ENCODE measurements at regions not wholly inside any gene's neighbourhood (a gene's known extent, or its start where the extent isn't known, plus 50 kb on each side); places are given as distances from the start of the nearest gene placed in this dataset.

DNA sequence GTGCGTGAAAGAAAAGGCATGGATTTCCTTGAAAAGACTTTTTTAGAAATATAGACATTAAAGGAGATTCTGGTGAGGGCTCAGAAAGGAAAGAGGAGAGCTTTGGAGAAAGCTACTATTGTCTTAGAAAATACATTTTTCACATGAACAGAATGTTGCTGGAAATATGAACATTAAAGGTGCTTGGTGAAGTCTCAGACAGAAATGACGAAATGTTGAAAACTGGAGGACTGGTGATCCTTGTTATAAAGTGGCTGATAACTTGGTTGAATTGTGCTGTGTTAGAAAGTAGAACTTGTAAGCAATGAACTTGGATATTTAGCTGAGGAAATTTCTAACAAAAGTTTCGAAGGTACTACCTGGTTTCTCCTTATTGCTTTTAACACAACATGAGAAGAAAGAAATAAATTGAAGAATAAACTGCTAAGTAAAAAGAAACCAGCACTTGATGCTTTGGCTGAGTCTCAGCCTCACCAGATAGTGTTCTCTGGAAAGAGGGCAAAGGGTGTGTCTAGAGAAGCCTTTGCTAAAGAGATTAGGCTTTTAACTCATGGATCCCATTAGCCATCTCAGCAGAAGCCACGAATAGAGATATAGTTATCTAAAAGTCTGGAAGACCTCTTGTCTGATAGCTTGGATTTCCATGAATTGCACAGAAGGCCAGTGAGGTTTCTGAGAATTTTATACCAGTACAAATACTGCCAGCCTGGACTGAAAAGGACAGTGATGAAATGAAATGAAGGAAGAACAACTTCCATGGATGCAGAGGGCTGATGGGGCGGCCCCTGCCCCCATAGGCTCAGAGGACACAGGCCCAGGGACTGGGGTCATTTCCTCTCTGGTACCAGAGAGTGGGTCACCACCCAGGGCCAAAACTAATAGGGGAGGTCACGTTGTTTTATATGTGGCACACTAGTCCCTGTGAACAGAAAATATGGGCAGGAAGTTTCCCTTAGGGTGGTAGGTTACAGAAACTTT is 91.5 kb downstream of the RPL22L1 start (continued):
- TF ChIP-seq TAF9B (IDR thresholded peaks at IDR 0.05; ENCODE audit: partially characterized antibody), result peak; percentile 67
- no peak for TF ChIP-seq ZNF121 (CRISPR knock-in tag; conservative IDR thresholded peaks at IDR 0.05)
- TF ChIP-seq MCM7 (IDR thresholded peaks at IDR 0.05), result no peak
- TF ChIP-seq FOXK2 (conservative IDR thresholded peaks at IDR 0.05 in 1 of 2, IDR thresholded peaks at IDR 0.05 in 1 of 2; ENCODE audit: low read depth in 2 of 2), result 0 out of 4 replicates have a peak, but pooled peaks of 1 of the 2 experiments have one; percentile 5
- TF ChIP-seq, protein P1, sequence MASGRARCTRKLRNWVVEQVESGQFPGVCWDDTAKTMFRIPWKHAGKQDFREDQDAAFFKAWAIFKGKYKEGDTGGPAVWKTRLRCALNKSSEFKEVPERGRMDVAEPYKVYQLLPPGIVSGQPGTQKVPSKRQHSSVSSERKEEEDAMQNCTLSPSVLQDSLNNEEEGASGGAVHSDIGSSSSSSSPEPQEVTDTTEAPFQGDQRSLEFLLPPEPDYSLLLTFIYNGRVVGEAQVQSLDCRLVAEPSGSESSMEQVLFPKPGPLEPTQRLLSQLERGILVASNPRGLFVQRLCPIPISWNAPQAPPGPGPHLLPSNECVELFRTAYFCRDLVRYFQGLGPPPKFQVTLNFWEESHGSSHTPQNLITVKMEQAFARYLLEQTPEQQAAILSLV (tag; IDR thresholded peaks at IDR 0.05), result no peak
- TF ChIP-seq, protein P2, sequence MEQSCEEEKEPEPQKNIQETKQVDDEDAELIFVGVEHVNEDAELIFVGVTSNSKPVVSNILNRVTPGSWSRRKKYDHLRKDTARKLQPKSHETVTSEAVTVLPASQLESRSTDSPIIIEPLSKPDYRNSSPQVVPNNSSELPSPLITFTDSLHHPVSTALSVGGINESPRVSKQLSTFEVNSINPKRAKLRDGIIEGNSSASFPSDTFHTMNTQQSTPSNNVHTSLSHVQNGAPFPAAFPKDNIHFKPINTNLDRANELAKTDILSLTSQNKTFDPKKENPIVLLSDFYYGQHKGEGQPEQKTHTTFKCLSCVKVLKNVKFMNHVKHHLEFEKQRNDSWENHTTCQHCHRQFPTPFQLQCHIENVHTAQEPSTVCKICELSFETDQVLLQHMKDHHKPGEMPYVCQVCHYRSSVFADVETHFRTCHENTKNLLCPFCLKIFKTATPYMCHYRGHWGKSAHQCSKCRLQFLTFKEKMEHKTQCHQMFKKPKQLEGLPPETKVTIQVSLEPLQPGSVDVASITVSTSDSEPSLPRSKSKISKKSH (CRISPR knock-in tag; IDR thresholded peaks at IDR 0.05), result no peak
- no peak for TF ChIP-seq NR3C1 (CRISPR knock-in tag; IDR thresholded peaks at IDR 0.05)
- no peak for TF ChIP-seq ARHGAP35 (IDR thresholded peaks at IDR 0.05; ENCODE audit: partially characterized antibody)
- TF ChIP-seq, protein P3, sequence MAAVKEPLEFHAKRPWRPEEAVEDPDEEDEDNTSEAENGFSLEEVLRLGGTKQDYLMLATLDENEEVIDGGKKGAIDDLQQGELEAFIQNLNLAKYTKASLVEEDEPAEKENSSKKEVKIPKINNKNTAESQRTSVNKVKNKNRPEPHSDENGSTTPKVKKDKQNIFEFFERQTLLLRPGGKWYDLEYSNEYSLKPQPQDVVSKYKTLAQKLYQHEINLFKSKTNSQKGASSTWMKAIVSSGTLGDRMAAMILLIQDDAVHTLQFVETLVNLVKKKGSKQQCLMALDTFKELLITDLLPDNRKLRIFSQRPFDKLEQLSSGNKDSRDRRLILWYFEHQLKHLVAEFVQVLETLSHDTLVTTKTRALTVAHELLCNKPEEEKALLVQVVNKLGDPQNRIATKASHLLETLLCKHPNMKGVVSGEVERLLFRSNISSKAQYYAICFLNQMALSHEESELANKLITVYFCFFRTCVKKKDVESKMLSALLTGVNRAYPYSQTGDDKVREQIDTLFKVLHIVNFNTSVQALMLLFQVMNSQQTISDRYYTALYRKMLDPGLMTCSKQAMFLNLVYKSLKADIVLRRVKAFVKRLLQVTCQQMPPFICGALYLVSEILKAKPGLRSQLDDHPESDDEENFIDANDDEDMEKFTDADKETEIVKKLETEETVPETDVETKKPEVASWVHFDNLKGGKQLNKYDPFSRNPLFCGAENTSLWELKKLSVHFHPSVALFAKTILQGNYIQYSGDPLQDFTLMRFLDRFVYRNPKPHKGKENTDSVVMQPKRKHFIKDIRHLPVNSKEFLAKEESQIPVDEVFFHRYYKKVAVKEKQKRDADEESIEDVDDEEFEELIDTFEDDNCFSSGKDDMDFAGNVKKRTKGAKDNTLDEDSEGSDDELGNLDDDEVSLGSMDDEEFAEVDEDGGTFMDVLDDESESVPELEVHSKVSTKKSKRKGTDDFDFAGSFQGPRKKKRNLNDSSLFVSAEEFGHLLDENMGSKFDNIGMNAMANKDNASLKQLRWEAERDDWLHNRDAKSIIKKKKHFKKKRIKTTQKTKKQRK (IDR thresholded peaks at IDR 0.05; ENCODE audit: borderline replicate concordance, low read depth, low read length), result no peak
- no peak for TF ChIP-seq NELFE (IDR thresholded peaks at IDR 0.05; ENCODE audit: insufficient read depth, insufficient read length)
- no peak; the same call in 1 of the 2 replicates for TF ChIP-seq ZNF324 (CRISPR knock-in tag; IDR thresholded peaks at IDR 0.05)
- no peak for TF ChIP-seq HMGN3 (IDR thresholded peaks at IDR 0.05; ENCODE audit: borderline replicate concordance, extremely low read depth, insufficient read length, low read depth, low read length)
- no peak; the same call in 1 of the 2 replicates for TF ChIP-seq ZNF175 (CRISPR knock-in tag; IDR thresholded peaks at IDR 0.05; ENCODE audit: low read depth)
- TF ChIP-seq POLR2H (tag; IDR thresholded peaks at IDR 0.05; ENCODE audit: low read depth), result peak; percentile 66
- TF ChIP-seq ELF1 (tag; IDR thresholded peaks at IDR 0.05), result 0 out of 2 replicates have a peak, but pooled peaks have one; percentile 23
- TF ChIP-seq ZNF133 (CRISPR knock-in tag; IDR thresholded peaks at IDR 0.05), result no peak
- TF ChIP-seq, protein P4, sequence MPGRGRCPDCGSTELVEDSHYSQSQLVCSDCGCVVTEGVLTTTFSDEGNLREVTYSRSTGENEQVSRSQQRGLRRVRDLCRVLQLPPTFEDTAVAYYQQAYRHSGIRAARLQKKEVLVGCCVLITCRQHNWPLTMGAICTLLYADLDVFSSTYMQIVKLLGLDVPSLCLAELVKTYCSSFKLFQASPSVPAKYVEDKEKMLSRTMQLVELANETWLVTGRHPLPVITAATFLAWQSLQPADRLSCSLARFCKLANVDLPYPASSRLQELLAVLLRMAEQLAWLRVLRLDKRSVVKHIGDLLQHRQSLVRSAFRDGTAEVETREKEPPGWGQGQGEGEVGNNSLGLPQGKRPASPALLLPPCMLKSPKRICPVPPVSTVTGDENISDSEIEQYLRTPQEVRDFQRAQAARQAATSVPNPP (IDR thresholded peaks at IDR 0.05; ENCODE audit: borderline replicate concordance, insufficient read depth, insufficient read length), result no peak
- peak; percentile 87 for TF ChIP-seq MECOM (CRISPR knock-in tag; IDR thresholded peaks at IDR 0.05)
- TF ChIP-seq FOXM1 (IDR thresholded peaks at IDR 0.05; ENCODE audit: low read depth), result peak; percentile 82
- no peak for TF ChIP-seq FOXM1 (CRISPR knock-in tag; IDR thresholded peaks at IDR 0.05; ENCODE audit: low read depth)
- TF ChIP-seq TSC22D4 (tag; IDR thresholded peaks at IDR 0.05), result no peak

All from K562 (cell line).